OCI-LY7 (cell line): ENCODE measurements at regions not wholly inside any gene's neighbourhood (a gene's known extent, or its start where the extent isn't known, plus 50 kb on each side); places are given as distances from the start of the nearest gene placed in this dataset.

ENCODE experiments used
- BruUV-seq: library from RNA; stranded (reverse); fragments of 400-500 nt; replicated peaks from 2 replicates; lab custom pipeline; 2021; lab: Mats Ljungman, UMichigan
- CTCF ChIA-PET: fragments of 300-600 bp; sonication (Branson Sonifier 250); formaldehyde crosslinking; loops from one replicate; lab custom pipeline; 2022; ENCODE audit warnings: antibody characterized with exemption; ENCODE audit not compliant: unreplicated experiment; lab: Charles Lee
- POLR2A ChIA-PET: fragments of 300-600 bp; sonication (Branson Sonifier 250); formaldehyde crosslinking; loops from one replicate; lab custom pipeline; 2022; ENCODE audit warnings: antibody characterized with exemption; lab: Charles Lee
- DNase-seq: peaks from one replicate; pipeline ENCODE4 v3.0.0-alpha.2; 2015; ENCODE audit warnings: low spot score
- H2AFZ ChIP-seq: fragments of 200-600 bp; sonication (generic), shearing (Covaris generic); 2 replicates; pipeline ENCODE4 v1.6.1; 2014; ENCODE audit warnings: mild to moderate bottlenecking, antibody characterized with exemption, low read length, moderate library complexity
- H3K27ac ChIP-seq: fragments of 200-600 bp; sonication (generic); 2 replicates; pipeline ENCODE4 v1.5.1; 2014; ENCODE audit warnings: mixed run types, low read depth, mild to moderate bottlenecking, moderate library complexity, low read length, inconsistent platforms; ENCODE audit not compliant: poor library complexity, severe bottlenecking
- H3K36me3 ChIP-seq: fragments of 200-600 bp; sonication (generic); 2 replicates; pipeline ENCODE4 v1.6.1; 2014; ENCODE audit warnings: mild to moderate bottlenecking, antibody characterized with exemption, low read length, moderate library complexity, mixed read lengths; ENCODE audit not compliant: insufficient read depth
- H3K4me1 ChIP-seq: fragments of 200-600 bp; sonication (generic); 2 replicates; pipeline ENCODE4 v1.5.1; 2014; ENCODE audit warnings: mild to moderate bottlenecking, low read length; ENCODE audit not compliant: insufficient read depth, poor library complexity, severe bottlenecking
- H3K4me2 ChIP-seq: fragments of 200-600 bp; sonication (generic); 2 replicates; pipeline ENCODE4 v1.6.1; 2014; ENCODE audit warnings: mild to moderate bottlenecking, low read length
- H3K4me3 ChIP-seq: fragments of 200-600 bp; sonication (generic); 2 replicates; pipeline ENCODE4 v1.5.1; 2014; ENCODE audit warnings: mild to moderate bottlenecking, low read depth, low read length; ENCODE audit not compliant: poor library complexity, severe bottlenecking
- H3K79me2 ChIP-seq: fragments of 200-600 bp; sonication (generic); 2 replicates; pipeline ENCODE4 v1.6.1; 2016; ENCODE audit warnings: low read depth, mild to moderate bottlenecking, low read length, moderate library complexity, mixed read lengths; ENCODE audit not compliant: insufficient read depth
- H3K9me2 ChIP-seq: fragments of 200-600 bp; sonication (generic); 2 replicates; pipeline ENCODE4 v1.6.1; 2016; ENCODE audit warnings: mild to moderate bottlenecking, low read length, mixed read lengths; ENCODE audit not compliant: insufficient read depth
- H3K9me3 ChIP-seq: fragments of 200-600 bp; sonication (generic); 2 replicates; pipeline ENCODE4 v1.6.1; 2014; ENCODE audit warnings: mild to moderate bottlenecking, mixed run types, low read length, mixed read lengths
- H4K20me1 ChIP-seq: fragments of 200-600 bp; sonication (generic); 2 replicates; pipeline ENCODE4 v1.6.1; 2014; ENCODE audit warnings: mild to moderate bottlenecking, antibody characterized with exemption, low read length, moderate library complexity, mixed read lengths; ENCODE audit not compliant: insufficient read depth
- CTCF ChIP-seq: fragments of 200-600 bp; sonication (generic); conservative IDR thresholded peaks from 2 replicates; pipeline ENCODE4 v1.5.1; 2014; ENCODE audit warnings: mild to moderate bottlenecking, antibody characterized with exemption, low read length, moderate library complexity, mixed read lengths
- EZH2phosphoT487 ChIP-seq: fragments of 200-600 bp; sonication (generic); IDR thresholded peaks from 2 replicates; pipeline ENCODE4 v1.6.1; 2018; ENCODE audit warnings: low read depth, borderline replicate concordance, mild to moderate bottlenecking, mixed run types, antibody characterized with exemption, low read length, moderate library complexity, mixed read lengths
- intact Hi-C: fragments of 100-400 bp; cut with micrococcal nuclease; formaldehyde crosslinking; loops from one replicate; pipeline ENCODE4 v1.10.0; 2022; ENCODE audit not compliant: unreplicated experiment

GRCh38 chr10:27451054-27451453, 53.0 kb upstream of the RAB18 start:
- Histone ChIP-seq H2AFZ (no peak overlapping the region), H3K4me3 (no peak overlapping the region), H3K36me3 (no peaks in the 10 kb centered on the region), H3K9me3 (no peaks in the 10 kb centered on the region), H3K4me2 (no peak overlapping the region), H3K9me2 (no peaks in the 10 kb centered on the region), H3K79me2 (no peaks in the 10 kb centered on the region), H3K4me1 (no peaks in the 10 kb centered on the region), H4K20me1 (no peaks in the 10 kb centered on the region), H3K27ac (no peak overlapping the region)
- DNase-seq: no peak
- ChIA-PET CTCF (no interaction called here), POLR2A (no interaction called here)
- no TSS peak for BruUV-seq
- TF ChIP-seq CTCF (no peak), EZH2phosphoT487 (no peak)
- intact Hi-C loops: no loop called here

GRCh38 chr10:27450225-27450624, 53.9 kb upstream of the RAB18 start:
- H3K27ac ChIP-seq: no peak overlapping the region
- no peak overlapping the region for H2AFZ ChIP-seq
- H3K4me2 ChIP-seq: no peak overlapping the region
- no peak for DNase-seq
- BruUV-seq: no TSS peak
- H3K4me3 ChIP-seq: no peak overlapping the region
- H3K9me2 ChIP-seq: no peaks in the 10 kb centered on the region
- H4K20me1 ChIP-seq: no peaks in the 10 kb centered on the region
- TF ChIP-seq EZH2phosphoT487 (no peak), CTCF (no peak)
- H3K9me3 ChIP-seq: no peaks in the 10 kb centered on the region
- intact Hi-C loops: no loop called here
- ChIA-PET POLR2A (interaction anchor here (0.6 kb wide), 1 partner anchor 19 kb away, joined by 3 read pairs; no protein-coding TSS in a partner anchor), CTCF (no interaction called here)
- H3K36me3 ChIP-seq: no peaks in the 10 kb centered on the region
- H3K79me2 ChIP-seq: no peaks in the 10 kb centered on the region
- H3K4me1 ChIP-seq: no peaks in the 10 kb centered on the region

GRCh38 chr10:27449571-27449970, 54.5 kb upstream of the RAB18 start:
- Histone ChIP-seq H3K9me2 (no peaks in the 10 kb centered on the region), H2AFZ (no peak overlapping the region), H4K20me1 (no peaks in the 10 kb centered on the region), H3K79me2 (no peaks in the 10 kb centered on the region), H3K4me2 (no peak overlapping the region), H3K9me3 (no peaks in the 10 kb centered on the region), H3K27ac (no peak overlapping the region), H3K4me3 (no peak overlapping the region), H3K4me1 (no peaks in the 10 kb centered on the region), H3K36me3 (no peaks in the 10 kb centered on the region)
- DNase-seq: no peak
- TF ChIP-seq CTCF: no peak
- TF ChIP-seq EZH2phosphoT487: no peak
- BruUV-seq: no TSS peak
- ChIA-PET POLR2A (interaction anchor here (0.6 to 0.7 kb wide), 3 partner anchors 19 to 67 kb away, joined by 3 read pairs; no protein-coding TSS in a partner anchor), CTCF (no interaction called here)
- intact Hi-C loops: loop anchor here (5.0 kb wide), 1 partner anchor 208 kb away; no protein-coding TSS in a partner anchor
